ENCODE measurements at regions not wholly inside any gene's neighbourhood (a gene's known extent, or its start where the extent isn't known, plus 50 kb on each side); places are given as distances from the start of the nearest gene placed in this dataset.

DNA sequence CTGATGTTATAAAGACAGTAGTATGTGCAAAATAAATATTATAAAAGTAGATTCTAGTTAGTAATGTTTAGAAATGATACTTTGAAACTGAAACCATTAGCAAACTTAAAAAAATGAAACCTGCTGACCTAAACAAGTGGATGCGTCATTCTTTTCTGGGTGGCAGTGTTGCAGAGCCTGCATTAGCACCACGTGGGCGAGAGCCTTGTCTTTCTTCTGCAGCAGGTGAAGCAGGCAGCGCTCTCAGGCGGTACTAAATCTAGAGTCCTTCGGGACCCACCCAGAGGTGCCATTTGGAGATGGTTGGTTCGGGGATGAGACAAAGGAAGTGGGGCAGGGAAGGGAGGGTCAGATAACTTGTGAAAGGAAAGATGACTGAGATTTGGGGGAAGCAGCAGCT, 759.1 kb upstream of the IGFBP3 start:
- Histone ChIP-seq H3K36me3 (ENCODE audit: low read depth, missing control alignments) (no peaks in the 10 kb centered on the region), H3K27ac (no peak overlapping the region), H3K27me3 (no peaks in the 10 kb centered on the region), H3K9me3 (no peaks in the 10 kb centered on the region), H3K4me3 (no peak overlapping the region), H3K4me1 (no peaks in the 10 kb centered on the region)
- no peak for DNase-seq
- intact Hi-C loops (cut with DNase I; ENCODE audit: low total_unique reads), result no loop called here
- 85 to 96% methylated on average over 7 of the region's 7 CpGs for WGBS, 2 donors
- TF ChIP-seq POLR2A (IDR thresholded peaks at IDR 0.05), result no peak
- TF ChIP-seq, protein P1, sequence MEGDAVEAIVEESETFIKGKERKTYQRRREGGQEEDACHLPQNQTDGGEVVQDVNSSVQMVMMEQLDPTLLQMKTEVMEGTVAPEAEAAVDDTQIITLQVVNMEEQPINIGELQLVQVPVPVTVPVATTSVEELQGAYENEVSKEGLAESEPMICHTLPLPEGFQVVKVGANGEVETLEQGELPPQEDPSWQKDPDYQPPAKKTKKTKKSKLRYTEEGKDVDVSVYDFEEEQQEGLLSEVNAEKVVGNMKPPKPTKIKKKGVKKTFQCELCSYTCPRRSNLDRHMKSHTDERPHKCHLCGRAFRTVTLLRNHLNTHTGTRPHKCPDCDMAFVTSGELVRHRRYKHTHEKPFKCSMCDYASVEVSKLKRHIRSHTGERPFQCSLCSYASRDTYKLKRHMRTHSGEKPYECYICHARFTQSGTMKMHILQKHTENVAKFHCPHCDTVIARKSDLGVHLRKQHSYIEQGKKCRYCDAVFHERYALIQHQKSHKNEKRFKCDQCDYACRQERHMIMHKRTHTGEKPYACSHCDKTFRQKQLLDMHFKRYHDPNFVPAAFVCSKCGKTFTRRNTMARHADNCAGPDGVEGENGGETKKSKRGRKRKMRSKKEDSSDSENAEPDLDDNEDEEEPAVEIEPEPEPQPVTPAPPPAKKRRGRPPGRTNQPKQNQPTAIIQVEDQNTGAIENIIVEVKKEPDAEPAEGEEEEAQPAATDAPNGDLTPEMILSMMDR (IDR thresholded peaks at IDR 0.05), result no peak

DNA sequence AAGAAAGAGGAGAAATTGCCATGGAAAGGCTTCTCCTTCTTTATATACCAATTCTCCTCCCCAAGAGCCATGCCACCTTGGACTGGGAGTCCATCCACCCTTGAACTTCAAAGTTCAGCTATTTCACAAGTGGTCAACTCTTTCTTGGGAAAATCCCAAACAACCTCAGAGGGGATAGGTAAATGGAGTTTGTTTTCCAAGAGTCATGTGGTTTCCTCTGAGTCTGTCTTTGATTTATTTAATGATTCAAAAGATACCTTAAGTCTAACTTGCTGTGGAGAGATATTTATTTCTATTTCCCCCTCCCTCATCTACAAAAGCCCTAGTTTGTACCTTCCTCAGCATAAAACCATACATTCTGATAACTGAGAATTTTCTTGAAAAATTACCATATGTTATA, 758.6 kb upstream of the IGFBP3 start:
- H3K4me3 ChIP-seq, result no peak overlapping the region
- no peak for DNase-seq
- no peak for TF ChIP-seq POLR2A (IDR thresholded peaks at IDR 0.05)
- no peaks in the 10 kb centered on the region for H3K27me3 ChIP-seq
- H3K36me3 ChIP-seq (ENCODE audit: low read depth, missing control alignments), result no peaks in the 10 kb centered on the region
- H3K9me3 ChIP-seq, result no peaks in the 10 kb centered on the region
- H3K27ac ChIP-seq, result no peak overlapping the region
- no peaks in the 10 kb centered on the region for H3K4me1 ChIP-seq
- intact Hi-C loops (cut with DNase I; ENCODE audit: low total_unique reads), result no loop called here

DNA sequence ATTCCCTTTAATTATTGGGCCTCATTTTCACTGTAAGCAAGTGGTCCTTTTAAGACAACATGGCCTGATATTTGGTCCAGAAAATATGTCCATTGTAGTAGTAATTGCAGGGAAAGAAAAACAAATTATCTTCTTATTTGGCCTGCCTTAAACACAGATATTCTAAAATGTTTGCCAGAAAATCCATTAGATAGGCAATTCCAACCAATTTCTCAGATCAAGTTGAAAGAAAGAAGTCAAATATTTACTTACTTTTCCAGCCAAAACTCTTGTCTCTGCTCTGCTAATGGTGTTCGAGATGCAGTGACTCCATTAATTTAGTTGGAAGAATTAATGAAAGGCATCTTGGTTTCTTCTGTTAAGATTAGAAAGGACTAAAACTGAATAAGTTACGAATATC, 757.3 kb upstream of the IGFBP3 start:
- no peaks in the 10 kb centered on the region for H3K27me3 ChIP-seq
- WGBS, 2 donors, result 79 to 85% methylated on average over 2 of the region's 2 CpGs
- H3K27ac ChIP-seq, result no peak overlapping the region
- no peak for DNase-seq
- intact Hi-C loops (cut with DNase I; ENCODE audit: low total_unique reads), result no loop called here
- H3K4me1 ChIP-seq, result no peaks in the 10 kb centered on the region
- H3K9me3 ChIP-seq, result no peaks in the 10 kb centered on the region
- H3K4me3 ChIP-seq, result no peak overlapping the region
- TF ChIP-seq, protein P1 (IDR thresholded peaks at IDR 0.05), result no peak
- no peak for TF ChIP-seq POLR2A (IDR thresholded peaks at IDR 0.05)
- no peaks in the 10 kb centered on the region for H3K36me3 ChIP-seq (ENCODE audit: low read depth, missing control alignments)

DNA sequence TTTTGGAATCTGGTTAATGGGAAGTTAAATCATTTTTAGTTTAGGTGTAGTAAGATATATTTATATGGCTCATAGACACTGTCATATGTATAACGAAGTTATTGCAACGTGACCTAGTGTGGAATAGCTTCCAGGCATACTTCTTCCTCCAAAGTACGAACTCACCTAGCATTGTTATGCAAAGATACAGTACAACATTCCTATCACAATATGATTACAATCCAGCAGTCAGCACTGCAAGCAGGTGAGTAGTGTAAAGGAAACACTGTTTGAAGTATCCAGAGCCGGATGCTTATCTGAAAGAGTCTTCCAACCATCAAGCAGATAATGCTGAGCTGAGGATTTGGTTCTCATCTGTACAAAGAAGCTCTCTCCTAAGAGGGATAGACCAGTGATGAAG, 754.4 kb upstream of the IGFBP3 start:
- Histone ChIP-seq H3K27me3 (no peaks in the 10 kb centered on the region), H3K27ac (no peak overlapping the region), H3K9me3 (no peaks in the 10 kb centered on the region), H3K36me3 (ENCODE audit: low read depth, missing control alignments) (no peaks in the 10 kb centered on the region), H3K4me1 (no peaks in the 10 kb centered on the region), H3K4me3 (no peak overlapping the region)
- no peak for TF ChIP-seq POLR2A (IDR thresholded peaks at IDR 0.05)
- TF ChIP-seq, protein P1 (IDR thresholded peaks at IDR 0.05), result no peak
- WGBS, 2 donors, result 83 to 93% methylated on average over 4 of the region's 4 CpGs
- no peak for DNase-seq
- intact Hi-C loops (cut with DNase I; ENCODE audit: low total_unique reads), result no loop called here

DNA sequence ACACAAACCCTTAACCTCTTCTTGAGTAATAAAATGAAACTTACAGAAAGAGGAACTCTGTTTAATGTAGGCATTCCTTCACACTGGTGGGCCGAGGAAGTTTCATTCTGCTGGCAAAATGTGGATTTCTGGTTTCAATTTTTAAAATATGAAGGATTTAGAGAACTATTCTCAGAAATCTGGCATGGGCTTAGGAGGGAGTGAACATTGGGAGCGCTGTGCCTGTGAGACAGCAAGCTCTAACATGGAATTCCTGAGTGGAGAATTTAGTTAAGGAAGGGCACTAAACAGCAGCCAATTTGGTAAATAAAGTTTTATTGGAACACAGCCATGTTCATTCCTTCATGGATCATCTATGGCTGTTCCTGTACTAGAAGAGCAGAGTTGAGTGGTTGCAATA, 751.8 kb upstream of the IGFBP3 start:
- DNase-seq, result no peak
- H3K4me3 ChIP-seq, result no peak overlapping the region
- no peak overlapping the region for H3K27ac ChIP-seq
- H3K36me3 ChIP-seq (ENCODE audit: low read depth, missing control alignments), result no peaks in the 10 kb centered on the region
- H3K9me3 ChIP-seq, result no peaks in the 10 kb centered on the region
- no peak for TF ChIP-seq POLR2A (IDR thresholded peaks at IDR 0.05)
- TF ChIP-seq, protein P1 (IDR thresholded peaks at IDR 0.05), result no peak
- intact Hi-C loops (cut with DNase I; ENCODE audit: low total_unique reads), result no loop called here
- WGBS, 2 donors, result 78 to 94% methylated on average over 2 of the region's 2 CpGs
- H3K27me3 ChIP-seq, result no peaks in the 10 kb centered on the region
- no peaks in the 10 kb centered on the region for H3K4me1 ChIP-seq
